H1 (cell line): ENCODE measurements at regions not wholly inside any gene's neighbourhood (a gene's known extent, or its start where the extent isn't known, plus 50 kb on each side); places are given as distances from the start of the nearest gene placed in this dataset.

Experiments
- ATF3 ChIP-seq: IDR thresholded peaks from 2 replicates; pipeline ENCODE4 v1.6.1; 2011; ENCODE audit warnings: low read depth, mild to moderate bottlenecking, low read length; ENCODE audit not compliant: insufficient read depth
- CBX5 ChIP-seq: fragments of 300-800, 300-1000 bp; sonication (generic); IDR thresholded peaks from 2 replicates; pipeline ENCODE4 v1.7.1; 2016; ENCODE audit warnings: antibody characterized with exemption, low read length, low read depth
- CREB1 ChIP-seq: IDR thresholded peaks from 2 replicates; pipeline ENCODE4 v1.6.1; 2012; ENCODE audit warnings: inconsistent platforms
- HDAC2 ChIP-seq, 2 experiments: fragments of 300-600 bp in 1 of 2; sonication (generic) in 1 of 2; IDR thresholded peaks; 2 replicates each; pipeline ENCODE4 v1.6.1; 2011 to 2012; ENCODE audit warnings: low read depth in 2 of 2, low read length in 2 of 2, mild to moderate bottlenecking in 2 of 2, moderate library complexity in 2 of 2, borderline replicate concordance in 1 of 2, inconsistent platforms in 1 of 2
- KDM4A ChIP-seq: IDR thresholded peaks from one replicate; pipeline ENCODE4 v1.7.1; 2012; ENCODE audit warnings: low read depth, mild to moderate bottlenecking, moderate library complexity, low read length, inconsistent platforms; ENCODE audit not compliant: severe bottlenecking
- RNF2 ChIP-seq: fragments of 200-900, 300-1000 bp; sonication (generic); IDR thresholded peaks from 2 replicates; pipeline ENCODE4 v1.7.1; 2016; ENCODE audit warnings: borderline replicate concordance, low read depth, mild to moderate bottlenecking, antibody characterized with exemption, low read length; ENCODE audit not compliant: poor library complexity, severe bottlenecking; ENCODE audit errors: missing control alignments
- SIX5 ChIP-seq: IDR thresholded peaks from 2 replicates; pipeline ENCODE4 v1.6.1; 2011; ENCODE audit warnings: mild to moderate bottlenecking, low read depth, low read length
- TAF7 ChIP-seq: optimal IDR thresholded peaks from 2 replicates; pipeline ENCODE3; 2011; ENCODE audit warnings: low read depth, mild to moderate bottlenecking, inconsistent platforms, low read length, moderate library complexity, borderline replicate concordance
- TF ChIP-seq, protein P1 (sequence below): fragments of 300-600 bp; sonication (generic); IDR thresholded peaks from 2 replicates; pipeline ENCODE4 v1.7.1; 2012; ENCODE audit warnings: low read length, moderate library complexity, mild to moderate bottlenecking, inconsistent platforms; ENCODE audit not compliant: insufficient replicate concordance

- TF ChIP-seq, protein P1, sequence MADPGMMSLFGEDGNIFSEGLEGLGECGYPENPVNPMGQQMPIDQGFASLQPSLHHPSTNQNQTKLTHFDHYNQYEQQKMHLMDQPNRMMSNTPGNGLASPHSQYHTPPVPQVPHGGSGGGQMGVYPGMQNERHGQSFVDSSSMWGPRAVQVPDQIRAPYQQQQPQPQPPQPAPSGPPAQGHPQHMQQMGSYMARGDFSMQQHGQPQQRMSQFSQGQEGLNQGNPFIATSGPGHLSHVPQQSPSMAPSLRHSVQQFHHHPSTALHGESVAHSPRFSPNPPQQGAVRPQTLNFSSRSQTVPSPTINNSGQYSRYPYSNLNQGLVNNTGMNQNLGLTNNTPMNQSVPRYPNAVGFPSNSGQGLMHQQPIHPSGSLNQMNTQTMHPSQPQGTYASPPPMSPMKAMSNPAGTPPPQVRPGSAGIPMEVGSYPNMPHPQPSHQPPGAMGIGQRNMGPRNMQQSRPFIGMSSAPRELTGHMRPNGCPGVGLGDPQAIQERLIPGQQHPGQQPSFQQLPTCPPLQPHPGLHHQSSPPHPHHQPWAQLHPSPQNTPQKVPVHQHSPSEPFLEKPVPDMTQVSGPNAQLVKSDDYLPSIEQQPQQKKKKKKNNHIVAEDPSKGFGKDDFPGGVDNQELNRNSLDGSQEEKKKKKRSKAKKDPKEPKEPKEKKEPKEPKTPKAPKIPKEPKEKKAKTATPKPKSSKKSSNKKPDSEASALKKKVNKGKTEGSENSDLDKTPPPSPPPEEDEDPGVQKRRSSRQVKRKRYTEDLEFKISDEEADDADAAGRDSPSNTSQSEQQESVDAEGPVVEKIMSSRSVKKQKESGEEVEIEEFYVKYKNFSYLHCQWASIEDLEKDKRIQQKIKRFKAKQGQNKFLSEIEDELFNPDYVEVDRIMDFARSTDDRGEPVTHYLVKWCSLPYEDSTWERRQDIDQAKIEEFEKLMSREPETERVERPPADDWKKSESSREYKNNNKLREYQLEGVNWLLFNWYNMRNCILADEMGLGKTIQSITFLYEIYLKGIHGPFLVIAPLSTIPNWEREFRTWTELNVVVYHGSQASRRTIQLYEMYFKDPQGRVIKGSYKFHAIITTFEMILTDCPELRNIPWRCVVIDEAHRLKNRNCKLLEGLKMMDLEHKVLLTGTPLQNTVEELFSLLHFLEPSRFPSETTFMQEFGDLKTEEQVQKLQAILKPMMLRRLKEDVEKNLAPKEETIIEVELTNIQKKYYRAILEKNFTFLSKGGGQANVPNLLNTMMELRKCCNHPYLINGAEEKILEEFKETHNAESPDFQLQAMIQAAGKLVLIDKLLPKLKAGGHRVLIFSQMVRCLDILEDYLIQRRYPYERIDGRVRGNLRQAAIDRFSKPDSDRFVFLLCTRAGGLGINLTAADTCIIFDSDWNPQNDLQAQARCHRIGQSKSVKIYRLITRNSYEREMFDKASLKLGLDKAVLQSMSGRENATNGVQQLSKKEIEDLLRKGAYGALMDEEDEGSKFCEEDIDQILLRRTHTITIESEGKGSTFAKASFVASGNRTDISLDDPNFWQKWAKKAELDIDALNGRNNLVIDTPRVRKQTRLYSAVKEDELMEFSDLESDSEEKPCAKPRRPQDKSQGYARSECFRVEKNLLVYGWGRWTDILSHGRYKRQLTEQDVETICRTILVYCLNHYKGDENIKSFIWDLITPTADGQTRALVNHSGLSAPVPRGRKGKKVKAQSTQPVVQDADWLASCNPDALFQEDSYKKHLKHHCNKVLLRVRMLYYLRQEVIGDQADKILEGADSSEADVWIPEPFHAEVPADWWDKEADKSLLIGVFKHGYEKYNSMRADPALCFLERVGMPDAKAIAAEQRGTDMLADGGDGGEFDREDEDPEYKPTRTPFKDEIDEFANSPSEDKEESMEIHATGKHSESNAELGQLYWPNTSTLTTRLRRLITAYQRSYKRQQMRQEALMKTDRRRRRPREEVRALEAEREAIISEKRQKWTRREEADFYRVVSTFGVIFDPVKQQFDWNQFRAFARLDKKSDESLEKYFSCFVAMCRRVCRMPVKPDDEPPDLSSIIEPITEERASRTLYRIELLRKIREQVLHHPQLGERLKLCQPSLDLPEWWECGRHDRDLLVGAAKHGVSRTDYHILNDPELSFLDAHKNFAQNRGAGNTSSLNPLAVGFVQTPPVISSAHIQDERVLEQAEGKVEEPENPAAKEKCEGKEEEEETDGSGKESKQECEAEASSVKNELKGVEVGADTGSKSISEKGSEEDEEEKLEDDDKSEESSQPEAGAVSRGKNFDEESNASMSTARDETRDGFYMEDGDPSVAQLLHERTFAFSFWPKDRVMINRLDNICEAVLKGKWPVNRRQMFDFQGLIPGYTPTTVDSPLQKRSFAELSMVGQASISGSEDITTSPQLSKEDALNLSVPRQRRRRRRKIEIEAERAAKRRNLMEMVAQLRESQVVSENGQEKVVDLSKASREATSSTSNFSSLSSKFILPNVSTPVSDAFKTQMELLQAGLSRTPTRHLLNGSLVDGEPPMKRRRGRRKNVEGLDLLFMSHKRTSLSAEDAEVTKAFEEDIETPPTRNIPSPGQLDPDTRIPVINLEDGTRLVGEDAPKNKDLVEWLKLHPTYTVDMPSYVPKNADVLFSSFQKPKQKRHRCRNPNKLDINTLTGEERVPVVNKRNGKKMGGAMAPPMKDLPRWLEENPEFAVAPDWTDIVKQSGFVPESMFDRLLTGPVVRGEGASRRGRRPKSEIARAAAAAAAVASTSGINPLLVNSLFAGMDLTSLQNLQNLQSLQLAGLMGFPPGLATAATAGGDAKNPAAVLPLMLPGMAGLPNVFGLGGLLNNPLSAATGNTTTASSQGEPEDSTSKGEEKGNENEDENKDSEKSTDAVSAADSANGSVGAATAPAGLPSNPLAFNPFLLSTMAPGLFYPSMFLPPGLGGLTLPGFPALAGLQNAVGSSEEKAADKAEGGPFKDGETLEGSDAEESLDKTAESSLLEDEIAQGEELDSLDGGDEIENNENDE, result no peak
- TF ChIP-seq RNF2 (no peak), SIX5 (no peak), ATF3 (no peak), KDM4A (no peak), HDAC2 (IDR thresholded peaks at IDR 0.05; ENCODE audit: borderline replicate concordance in 1 of 2, low read depth in 2 of 2, low read length in 2 of 2) (no peak), CBX5 (no peak), CREB1 (no peak), TAF7 (no peak)
These were observed 318.8 kb upstream of the NOCT start (continued) for GRCh38 chr4:138696771-138697170.
